Urothelium cell line (cell line): ENCODE measurements at regions not wholly inside any gene's neighbourhood (a gene's known extent, or its start where the extent isn't known, plus 50 kb on each side); places are given as distances from the start of the nearest gene placed in this dataset.
"Not testable (repeated sequence)": the region's sequence is repeated elsewhere in the genome, so short reads cannot be mapped to it uniquely, and the experiment has no call there.

Experiments
- DNase-seq: peaks from one replicate; pipeline ENCODE4 v3.0.0; 2011; ENCODE audit warnings: low spot score, mixed read lengths
- FAIRE-seq: peaks from 2 replicates; lab custom pipeline; 2011; peaks lifted over from hg19 to GRCh38; lab: Jason Lieb, UNC

GRCh38 chr20:12067686-12068085, 150.0 kb downstream of the BTBD3 start:
- no peak for FAIRE-seq

DNA sequence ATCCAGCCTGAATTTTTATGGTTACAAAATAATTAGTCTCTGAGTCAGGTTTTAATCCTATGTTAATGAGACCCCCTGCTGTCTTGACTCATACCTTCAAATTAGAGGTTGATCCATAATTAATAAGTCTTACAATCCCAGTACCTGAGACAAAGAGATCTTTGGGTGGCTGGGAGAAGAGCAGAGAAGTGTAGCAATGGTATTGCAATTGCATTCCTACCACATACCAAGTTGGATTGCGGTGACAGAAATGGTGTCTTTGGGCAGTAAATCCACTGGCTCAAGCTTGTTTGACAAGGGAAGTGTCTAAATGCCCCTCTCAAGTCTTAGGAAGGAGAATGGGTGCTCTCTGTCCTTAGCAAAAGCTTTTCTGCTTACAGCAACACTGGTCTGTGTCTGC, 150.4 kb downstream of the BTBD3 start:
- DNase-seq (no peak), FAIRE-seq (no peak)

More at GRCh38 chr20:12067686-12068085, 150.0 kb downstream of the BTBD3 start:
- DNase-seq = no peak

- FAIRE-seq = no peak
- no peak for DNase-seq
Measured at GRCh38 chr20:12069181-12069580, 151.5 kb downstream of the BTBD3 start.

- no peak for DNase-seq
- no peak for FAIRE-seq
Measured at GRCh38 chr20:12072221-12072953, 154.7 kb downstream of the BTBD3 start.

DNA sequence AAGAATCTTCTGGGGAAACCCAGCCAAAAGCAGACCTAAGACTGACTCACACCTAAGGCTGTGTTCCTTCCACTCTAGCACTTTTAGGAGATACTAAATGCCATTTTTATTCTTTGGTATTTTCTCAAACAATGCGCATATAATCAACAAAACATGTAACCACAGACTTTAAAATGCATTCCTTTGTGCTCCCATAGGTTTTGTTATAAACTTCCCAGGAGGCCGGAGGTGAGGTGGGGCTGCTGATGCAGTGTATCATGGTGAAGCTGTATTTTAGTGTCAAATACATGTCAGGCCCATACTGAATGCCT, 155.2 kb downstream of the BTBD3 start:
- DNase-seq (no peak), FAIRE-seq (no peak)

GRCh38 chr20:12074111-12074655, 156.5 kb downstream of the BTBD3 start:
- FAIRE-seq (no peak), DNase-seq (no peak)

GRCh38 chr20:12076200-12076599, 158.5 kb downstream of the BTBD3 start:
- FAIRE-seq = no peak

DNA sequence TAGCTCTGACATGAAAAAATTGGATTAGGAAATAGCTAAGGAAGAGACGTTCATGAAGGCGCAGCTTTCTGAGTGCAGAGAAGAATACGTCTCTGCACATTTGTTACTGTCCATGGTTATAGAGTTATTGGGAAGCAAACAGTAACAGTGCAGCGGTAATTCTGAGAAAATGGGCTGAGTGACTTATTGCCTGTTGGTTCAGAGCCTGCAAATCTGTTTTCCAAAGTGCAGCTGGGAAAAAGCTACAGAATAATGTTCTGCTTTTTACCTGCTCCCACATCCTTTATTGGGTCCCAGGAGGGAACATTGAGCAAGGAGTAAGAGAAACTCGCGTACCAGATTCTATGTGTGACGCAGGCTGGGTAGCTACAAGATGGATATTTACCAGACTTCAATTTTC, 160.2 kb downstream of the BTBD3 start:
- DNase-seq = no peak
- no peak for FAIRE-seq

More at GRCh38 chr20:12076200-12076599, 158.5 kb downstream of the BTBD3 start:
- no peak for DNase-seq

GRCh38 chr20:12079490-12079889, 161.8 kb downstream of the BTBD3 start:
- DNase-seq (no peak), FAIRE-seq (no peak)

- DNase-seq = no peak
- FAIRE-seq = no peak
Measured at GRCh38 chr20:12083269-12083668, 165.6 kb downstream of the BTBD3 start.

- no peak for DNase-seq
- FAIRE-seq = no peak
Measured at GRCh38 chr20:12084482-12084881, 166.8 kb downstream of the BTBD3 start.

- FAIRE-seq (no peak), DNase-seq (no peak)
Measured at GRCh38 chr20:12086359-12086758, 168.7 kb downstream of the BTBD3 start.

GRCh38 chr20:12090920-12091319, 173.2 kb downstream of the BTBD3 start:
- FAIRE-seq = no peak
- no peak for DNase-seq

GRCh38 chr20:12093057-12093796, 175.5 kb downstream of the BTBD3 start:
- FAIRE-seq (no peak), DNase-seq (peak; percentile 21)

GRCh38 chr20:12093797-12094190, 176.1 kb downstream of the BTBD3 start:
- FAIRE-seq, DNase-seq: not testable (repeated sequence)

DNA sequence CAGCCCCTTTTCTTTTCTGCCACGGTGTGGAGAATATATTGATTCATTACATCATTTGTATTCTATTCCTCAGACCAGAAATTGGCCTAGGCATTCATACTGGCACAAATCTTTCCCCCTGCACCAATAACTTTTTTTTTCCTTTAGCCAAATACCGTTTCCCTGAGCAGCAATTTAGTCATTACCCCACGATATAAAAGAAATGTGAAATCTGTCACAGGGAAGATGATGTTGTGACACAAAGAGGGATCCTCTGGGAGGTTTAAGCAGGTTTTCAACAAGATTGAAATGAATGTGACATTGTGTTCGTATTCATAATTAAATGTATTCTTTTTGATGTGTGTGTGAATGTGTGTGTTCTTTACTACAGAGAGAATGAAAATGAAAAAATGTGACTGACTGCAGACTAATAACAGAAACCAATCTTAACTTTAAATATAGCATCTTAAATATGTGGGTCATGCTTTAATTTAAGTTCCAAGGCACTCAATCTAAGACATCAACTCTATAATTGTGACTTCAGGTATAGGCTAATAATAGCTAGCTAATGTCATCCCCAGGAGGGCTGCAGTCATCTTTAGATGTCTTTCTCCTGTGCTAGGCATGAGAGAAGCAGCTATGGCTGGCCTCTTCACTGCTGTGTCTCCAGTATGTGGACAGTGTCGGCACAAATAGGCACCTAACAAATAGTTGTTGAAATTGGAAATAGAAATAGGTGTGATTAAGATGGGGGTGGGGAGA, 177.7 kb downstream of the BTBD3 start:
- DNase-seq (no peak), FAIRE-seq (no peak)

DNA sequence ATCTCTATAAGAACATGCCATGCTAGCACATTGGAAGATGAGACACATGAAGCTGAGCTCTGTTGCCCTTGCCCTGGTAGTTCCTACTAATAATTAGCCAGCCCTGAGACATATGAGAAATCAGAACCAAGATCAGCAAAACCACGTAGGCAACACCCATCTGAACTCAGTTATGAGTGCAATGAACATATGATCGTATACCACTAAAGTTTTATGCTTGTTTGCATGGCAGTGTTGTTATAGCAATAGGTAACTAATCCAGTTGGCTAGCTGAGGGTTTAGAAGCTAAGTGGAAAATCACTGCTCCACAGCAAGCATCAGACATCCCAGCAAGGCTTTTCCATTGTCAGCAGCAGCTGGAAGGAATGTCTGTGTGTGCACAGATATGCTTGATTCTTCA, 180.7 kb downstream of the BTBD3 start:
- FAIRE-seq (no peak), DNase-seq (no peak)

DNA sequence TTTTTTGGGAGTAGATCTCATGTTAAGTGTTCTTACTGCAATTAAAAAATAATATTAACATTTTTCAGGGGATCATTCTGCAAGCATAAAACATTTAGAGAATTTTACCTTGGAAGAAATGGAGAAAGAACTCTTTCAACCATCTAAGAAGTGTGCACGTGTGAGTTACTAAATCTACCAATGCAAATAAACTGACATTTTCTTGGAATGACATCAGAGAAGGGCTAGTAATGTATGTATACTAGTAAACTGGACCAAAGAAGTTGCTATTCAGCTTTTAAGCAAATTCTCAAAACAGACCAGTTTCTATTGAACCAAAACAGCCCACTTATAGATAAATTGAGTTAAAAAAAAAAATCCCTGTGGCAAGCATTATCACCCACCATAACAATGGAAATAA, 191.2 kb downstream of the BTBD3 start:
- no peak for FAIRE-seq
- DNase-seq = no peak

DNA sequence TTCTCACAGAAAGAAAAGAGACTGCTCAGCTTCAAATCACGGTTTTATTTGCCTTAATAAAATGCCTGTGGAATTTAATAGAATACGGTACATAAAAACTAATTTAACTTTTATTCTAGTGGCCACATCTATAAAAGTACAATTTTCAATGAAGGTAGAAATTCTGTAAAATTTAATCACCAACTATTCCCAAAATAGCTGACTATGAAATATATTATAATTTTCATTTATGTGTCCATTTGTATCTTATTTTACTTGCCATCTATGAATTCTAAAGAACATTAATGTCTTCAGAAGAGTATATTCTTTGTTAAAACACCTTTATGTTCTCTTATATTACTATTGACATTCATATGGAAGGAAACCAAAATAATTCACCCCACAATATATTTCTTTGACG, 192.6 kb downstream of the BTBD3 start:
- DNase-seq (no peak), FAIRE-seq (no peak)

DNA sequence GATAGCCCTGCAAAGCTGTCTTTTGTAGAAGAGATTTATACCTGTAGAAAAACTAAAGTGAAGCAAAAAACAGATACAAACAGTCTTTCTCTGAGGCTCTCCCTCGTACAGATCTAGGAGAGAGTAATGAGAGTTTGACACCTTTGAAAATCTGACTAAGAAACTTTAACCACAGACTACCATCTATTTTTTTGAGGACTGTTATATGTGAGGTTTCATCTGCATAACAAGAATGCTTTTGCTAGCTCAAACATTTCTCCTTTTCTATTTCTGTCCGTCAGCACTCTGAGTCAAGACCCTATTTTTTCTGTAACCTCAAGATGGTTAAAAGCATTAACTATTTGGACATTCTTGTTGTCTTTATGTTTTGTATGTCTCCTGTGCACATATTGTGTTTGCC, 193.0 kb downstream of the BTBD3 start:
- FAIRE-seq (no peak), DNase-seq (no peak)

DNA sequence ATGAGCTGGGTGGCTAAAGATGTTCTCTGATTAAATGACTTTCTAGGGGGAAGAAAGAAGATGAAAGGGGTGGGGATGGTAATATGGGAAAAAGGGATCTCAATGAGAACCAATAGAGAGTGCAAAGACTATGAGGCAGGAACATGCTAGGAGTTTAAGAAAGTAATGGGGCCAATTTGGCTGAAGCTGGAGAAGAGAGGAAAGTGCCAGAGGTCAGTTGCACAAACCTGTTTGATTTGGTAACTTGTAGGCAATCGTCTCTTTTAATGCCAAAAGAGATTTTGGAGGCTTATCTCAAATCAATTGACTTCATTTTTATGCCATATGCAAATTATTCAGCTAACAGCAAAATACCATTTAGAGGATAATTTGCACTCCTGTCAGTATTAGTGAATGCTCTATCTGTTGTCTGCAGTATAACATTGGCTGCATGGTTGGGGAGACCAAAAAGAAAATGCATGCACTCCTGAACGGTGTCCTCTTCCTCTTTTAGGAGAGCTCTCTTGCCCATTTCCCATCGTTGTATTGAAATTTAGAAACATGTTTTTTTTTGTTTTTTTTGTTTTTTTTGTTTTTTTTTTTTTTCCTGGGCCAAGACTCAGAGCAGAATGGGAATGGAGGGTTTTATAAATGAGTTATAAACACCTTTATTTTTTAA, 193.9 kb downstream of the BTBD3 start:
- FAIRE-seq (no peak), DNase-seq (no peak)
